Memory B cell (primary cell): ENCODE measurements at regions not wholly inside any gene's neighbourhood (a gene's known extent, or its start where the extent isn't known, plus 50 kb on each side); places are given as distances from the start of the nearest gene placed in this dataset.

ENCODE experiments used
- ATAC-seq: fragments of 150-1000 bp; cut with Tn5 transposase; 2 replicates; pipeline ENCODE4 v1.10.0; 2021; ENCODE audit warnings: low read depth, mild to moderate bottlenecking, moderate library complexity
- DNase-seq, 2 donors: peaks; one replicate each; pipeline ENCODE4 v3.0.0; 2022; ENCODE audit warnings: low spot score in 2 of 2
- H3K27ac Mint-ChIP-seq: one replicate; pipeline ENCODE4 v1.8.0; 2022; ENCODE audit warnings: mild to moderate bottlenecking, moderate library complexity, mixed read lengths
- H3K27me3 Mint-ChIP-seq: one replicate; pipeline ENCODE4 v1.8.0; 2022; ENCODE audit warnings: mixed read lengths
- H3K36me3 Mint-ChIP-seq: one replicate; pipeline ENCODE4 v1.8.0; 2022; ENCODE audit warnings: mild to moderate bottlenecking, mixed read lengths
- H3K4me1 Mint-ChIP-seq: one replicate; pipeline ENCODE4 v1.8.0; 2022; ENCODE audit warnings: mixed read lengths
- H3K4me3 Mint-ChIP-seq: one replicate; pipeline ENCODE4 v1.8.0; 2022; ENCODE audit warnings: mild to moderate bottlenecking, moderate library complexity, mixed read lengths
- H3K9me3 Mint-ChIP-seq: one replicate; pipeline ENCODE4 v1.8.0; 2022; ENCODE audit warnings: mixed read lengths

- peaks cover 4% of the 10 kb centered on the region for H3K4me1 Mint-ChIP-seq
- no peak overlapping the region for H3K4me3 Mint-ChIP-seq
- DNase-seq (no peak), ATAC-seq (no peak)
- H3K9me3 Mint-ChIP-seq, result no peaks in the 10 kb centered on the region
- no peaks in the 10 kb centered on the region for H3K36me3 Mint-ChIP-seq
- no peak overlapping the region for H3K27ac Mint-ChIP-seq
- H3K27me3 Mint-ChIP-seq, result peaks cover 24% of the 10 kb centered on the region
Measured at GRCh38 chr2:11016735-11017388, 105.1 kb downstream of the KCNF1 start.

- Mint-ChIP-seq H3K27me3 (peaks cover 25% of the 10 kb centered on the region), H3K4me1 (peaks cover 4% of the 10 kb centered on the region), H3K9me3 (no peaks in the 10 kb centered on the region), H3K36me3 (no peaks in the 10 kb centered on the region), H3K4me3 (no peak overlapping the region), H3K27ac (no peak overlapping the region)
- DNase-seq, result no peak
- ATAC-seq, result no peak
Measured at GRCh38 chr2:11017921-11018320, 106.2 kb downstream of the KCNF1 start.

- Mint-ChIP-seq H3K4me3 (no peak overlapping the region), H3K27ac (no peak overlapping the region), H3K27me3 (peaks cover 22% of the 10 kb centered on the region), H3K4me1 (peaks cover 4% of the 10 kb centered on the region), H3K36me3 (no peaks in the 10 kb centered on the region), H3K9me3 (no peaks in the 10 kb centered on the region)
- ATAC-seq (no peak), DNase-seq (no peak)
Measured at GRCh38 chr2:11018651-11019185, 107.0 kb downstream of the KCNF1 start.

GRCh38 chr2:11019614-11020013, 107.9 kb downstream of the KCNF1 start:
- Mint-ChIP-seq H3K4me3 (no peak overlapping the region), H3K27ac (no peak overlapping the region), H3K9me3 (no peaks in the 10 kb centered on the region), H3K36me3 (no peaks in the 10 kb centered on the region), H3K27me3 (peaks cover 21% of the 10 kb centered on the region), H3K4me1 (peaks cover 4% of the 10 kb centered on the region)
- no peak for DNase-seq
- ATAC-seq, result no peak

- DNase-seq (no peak), ATAC-seq (no peak)
- Mint-ChIP-seq H3K36me3 (no peaks in the 10 kb centered on the region), H3K4me1 (peaks cover 2% of the 10 kb centered on the region), H3K9me3 (no peaks in the 10 kb centered on the region), H3K4me3 (no peak overlapping the region), H3K27me3 (peaks cover 21% of the 10 kb centered on the region), H3K27ac (no peak overlapping the region)
Measured at GRCh38 chr2:11022064-11022463, 110.3 kb downstream of the KCNF1 start.

GRCh38 chr2:11022591-11023273, 111.0 kb downstream of the KCNF1 start:
- H3K27ac Mint-ChIP-seq, result no peak overlapping the region
- no peaks in the 10 kb centered on the region for H3K36me3 Mint-ChIP-seq
- peaks cover 1% of the 10 kb centered on the region for H3K4me1 Mint-ChIP-seq
- ATAC-seq (no peak), DNase-seq (no peak)
- H3K9me3 Mint-ChIP-seq, result no peaks in the 10 kb centered on the region
- no peak overlapping the region for H3K4me3 Mint-ChIP-seq
- H3K27me3 Mint-ChIP-seq, result peaks cover 20% of the 10 kb centered on the region

GRCh38 chr2:11023326-11024258, 111.9 kb downstream of the KCNF1 start:
- H3K36me3 Mint-ChIP-seq, result no peaks in the 10 kb centered on the region
- no peak for ATAC-seq
- H3K9me3 Mint-ChIP-seq, result no peaks in the 10 kb centered on the region
- peaks cover 21% of the 10 kb centered on the region for H3K27me3 Mint-ChIP-seq
- no peak overlapping the region for H3K27ac Mint-ChIP-seq
- no peaks in the 10 kb centered on the region for H3K4me1 Mint-ChIP-seq
- no peak overlapping the region for H3K4me3 Mint-ChIP-seq
- no peak for DNase-seq

GRCh38 chr2:11024259-11024645, 112.5 kb downstream of the KCNF1 start:
- ATAC-seq (no peak), DNase-seq (no peak)
- Mint-ChIP-seq H3K27me3 (peaks cover 19% of the 10 kb centered on the region), H3K4me3 (no peak overlapping the region), H3K4me1 (no peaks in the 10 kb centered on the region), H3K27ac (no peak overlapping the region), H3K36me3 (no peaks in the 10 kb centered on the region), H3K9me3 (no peaks in the 10 kb centered on the region)

GRCh38 chr2:11024687-11025086, 113.0 kb downstream of the KCNF1 start:
- no peak for DNase-seq
- ATAC-seq, result no peak
- Mint-ChIP-seq H3K4me1 (no peaks in the 10 kb centered on the region), H3K27ac (no peak overlapping the region), H3K27me3 (peaks cover 17% of the 10 kb centered on the region), H3K4me3 (no peak overlapping the region), H3K36me3 (no peaks in the 10 kb centered on the region), H3K9me3 (no peaks in the 10 kb centered on the region)

GRCh38 chr2:11026286-11026921, 114.7 kb downstream of the KCNF1 start:
- H3K27ac Mint-ChIP-seq, result no peak overlapping the region
- no peaks in the 10 kb centered on the region for H3K9me3 Mint-ChIP-seq
- H3K36me3 Mint-ChIP-seq, result no peaks in the 10 kb centered on the region
- DNase-seq (no peak), ATAC-seq (no peak)
- H3K4me3 Mint-ChIP-seq, result no peak overlapping the region
- H3K27me3 Mint-ChIP-seq, result peaks cover 10% of the 10 kb centered on the region
- no peaks in the 10 kb centered on the region for H3K4me1 Mint-ChIP-seq

- DNase-seq (no peak), ATAC-seq (no peak)
- Mint-ChIP-seq H3K4me3 (no peak overlapping the region), H3K4me1 (no peaks in the 10 kb centered on the region), H3K27ac (no peak overlapping the region), H3K9me3 (no peaks in the 10 kb centered on the region), H3K36me3 (no peaks in the 10 kb centered on the region), H3K27me3 (peaks cover 6% of the 10 kb centered on the region)
Measured at GRCh38 chr2:11027195-11027594, 115.5 kb downstream of the KCNF1 start.

- H3K4me1 Mint-ChIP-seq, result no peaks in the 10 kb centered on the region
- H3K27me3 Mint-ChIP-seq, result peaks cover 5% of the 10 kb centered on the region
- no peaks in the 10 kb centered on the region for H3K9me3 Mint-ChIP-seq
- H3K4me3 Mint-ChIP-seq, result no peak overlapping the region
- ATAC-seq (no peak), DNase-seq (no peak)
- no peaks in the 10 kb centered on the region for H3K36me3 Mint-ChIP-seq
- H3K27ac Mint-ChIP-seq, result no peak overlapping the region
Measured at GRCh38 chr2:11028407-11028916, 116.7 kb downstream of the KCNF1 start.

- no peaks in the 10 kb centered on the region for H3K9me3 Mint-ChIP-seq
- DNase-seq, result no peak
- no peak overlapping the region for H3K4me3 Mint-ChIP-seq
- H3K27ac Mint-ChIP-seq, result no peak overlapping the region
- no peaks in the 10 kb centered on the region for H3K36me3 Mint-ChIP-seq
- no peak for ATAC-seq
- H3K27me3 Mint-ChIP-seq, result peaks cover 5% of the 10 kb centered on the region
- no peaks in the 10 kb centered on the region for H3K4me1 Mint-ChIP-seq
Measured at GRCh38 chr2:11029136-11029535, 117.4 kb downstream of the KCNF1 start.
